SJSA1 (cell line): ENCODE measurements at regions not wholly inside any gene's neighbourhood (a gene's known extent, or its start where the extent isn't known, plus 50 kb on each side); places are given as distances from the start of the nearest gene placed in this dataset.

Source experiments
- DNase-seq, 2 experiments: peaks; one replicate each; pipeline ENCODE4 v3.0.0-alpha.2; 2015 to 2020; ENCODE audit warnings: low spot score in 2 of 2, low read depth in 1 of 2
- H3K27ac ChIP-seq: fragments of 250-450 bp; sonication (Bioruptor Pico); 2 replicates; pipeline ENCODE4 v1.5.1; 2020; ENCODE audit warnings: mild to moderate bottlenecking, moderate library complexity
- H3K27me3 ChIP-seq: fragments of 250-450 bp; sonication (Bioruptor Pico); replicated peaks from 2 replicates; pipeline ENCODE4 v1.5.1; 2020; ENCODE audit warnings: mild to moderate bottlenecking, moderate library complexity
- H3K36me3 ChIP-seq: fragments of 250-450 bp; sonication (Bioruptor Pico); 2 replicates; pipeline ENCODE4 v1.5.1; 2020; ENCODE audit warnings: mild to moderate bottlenecking
- H3K4me1 ChIP-seq: fragments of 250-450 bp; sonication (Bioruptor Pico); replicated peaks from 2 replicates; pipeline ENCODE4 v1.6.1; 2021; ENCODE audit warnings: mild to moderate bottlenecking
- H3K4me3 ChIP-seq: fragments of 250-450 bp; sonication (Bioruptor Pico); 2 replicates; pipeline ENCODE4 v1.5.1; 2020; ENCODE audit warnings: mild to moderate bottlenecking
- H3K9me3 ChIP-seq: fragments of 250-450 bp; sonication (Bioruptor Pico); replicated peaks from 2 replicates; pipeline ENCODE4 v1.5.1; 2020; ENCODE audit warnings: mild to moderate bottlenecking

- no peaks in the 10 kb centered on the region for H3K27me3 ChIP-seq
- no peak for DNase-seq
- no peak overlapping the region for H3K4me3 ChIP-seq
- H3K27ac ChIP-seq: no peak overlapping the region
- peaks cover 16% of the 10 kb centered on the region for H3K4me1 ChIP-seq
- H3K9me3 ChIP-seq: no peaks in the 10 kb centered on the region
- H3K36me3 ChIP-seq: no peaks in the 10 kb centered on the region
Measured at GRCh38 chr11:128330203-128330602, 257.2 kb downstream of the ETS1 start.

- H3K4me1 ChIP-seq: peaks cover 4% of the 10 kb centered on the region
- no peak overlapping the region for H3K4me3 ChIP-seq
- no peaks in the 10 kb centered on the region for H3K9me3 ChIP-seq
- no peak overlapping the region for H3K27ac ChIP-seq
- DNase-seq: no peak
- H3K27me3 ChIP-seq: no peaks in the 10 kb centered on the region
- H3K36me3 ChIP-seq: no peaks in the 10 kb centered on the region
Measured at GRCh38 chr11:128328955-128329551, 258.3 kb downstream of the ETS1 start.

- Histone ChIP-seq H3K9me3 (no peaks in the 10 kb centered on the region), H3K4me1 (0 out of 2 replicates have a peak, but pooled peaks cover 4% of the 10 kb centered on the region), H3K27ac (no peak overlapping the region), H3K36me3 (no peaks in the 10 kb centered on the region), H3K27me3 (no peaks in the 10 kb centered on the region), H3K4me3 (no peak overlapping the region)
- no peak for DNase-seq
Measured at GRCh38 chr11:128327274-128327673, 260.1 kb downstream of the ETS1 start.

- Histone ChIP-seq H3K36me3 (no peaks in the 10 kb centered on the region), H3K9me3 (no peaks in the 10 kb centered on the region), H3K4me1 (0 out of 2 replicates have a peak, but pooled peaks cover 4% of the 10 kb centered on the region), H3K27me3 (no peaks in the 10 kb centered on the region), H3K4me3 (no peak overlapping the region), H3K27ac (no peak overlapping the region)
- no peak for DNase-seq
Measured at GRCh38 chr11:128326791-128327190, 260.6 kb downstream of the ETS1 start.

GRCh38 chr11:128324531-128325141, 262.7 kb downstream of the ETS1 start:
- Histone ChIP-seq H3K4me3 (no peak overlapping the region), H3K27me3 (no peaks in the 10 kb centered on the region), H3K36me3 (no peaks in the 10 kb centered on the region), H3K27ac (no peak overlapping the region), H3K4me1 (0 out of 2 replicates have a peak, but pooled peaks cover 4% of the 10 kb centered on the region), H3K9me3 (no peaks in the 10 kb centered on the region)
- DNase-seq: no peak

- Histone ChIP-seq H3K27ac (no peak overlapping the region), H3K4me3 (no peak overlapping the region), H3K27me3 (no peaks in the 10 kb centered on the region), H3K9me3 (no peaks in the 10 kb centered on the region), H3K36me3 (no peaks in the 10 kb centered on the region), H3K4me1 (0 out of 2 replicates have a peak, but pooled peaks cover 4% of the 10 kb centered on the region)
- no peak for DNase-seq
Measured at GRCh38 chr11:128324051-128324481, 263.3 kb downstream of the ETS1 start.

- H3K36me3 ChIP-seq: no peaks in the 10 kb centered on the region
- no peaks in the 10 kb centered on the region for H3K9me3 ChIP-seq
- 0 out of 2 replicates have a peak, but pooled peaks cover 4% of the 10 kb centered on the region for H3K4me1 ChIP-seq
- no peak overlapping the region for H3K4me3 ChIP-seq
- no peaks in the 10 kb centered on the region for H3K27me3 ChIP-seq
- H3K27ac ChIP-seq: no peak overlapping the region
- no peak for DNase-seq
Measured at GRCh38 chr11:128323381-128323780, 264.0 kb downstream of the ETS1 start.

GRCh38 chr11:128318856-128319474, 268.4 kb downstream of the ETS1 start:
- no peak overlapping the region for H3K27ac ChIP-seq
- H3K4me1 ChIP-seq: 0 out of 2 replicates have a peak, but pooled peaks cover 4% of the 10 kb centered on the region
- H3K4me3 ChIP-seq: no peak overlapping the region
- no peaks in the 10 kb centered on the region for H3K9me3 ChIP-seq
- DNase-seq: no peak
- no peaks in the 10 kb centered on the region for H3K36me3 ChIP-seq
- no peaks in the 10 kb centered on the region for H3K27me3 ChIP-seq

- no peaks in the 10 kb centered on the region for H3K9me3 ChIP-seq
- H3K4me1 ChIP-seq: no peaks in the 10 kb centered on the region
- H3K27me3 ChIP-seq: no peaks in the 10 kb centered on the region
- H3K27ac ChIP-seq: no peak overlapping the region
- DNase-seq: no peak
- no peaks in the 10 kb centered on the region for H3K36me3 ChIP-seq
- H3K4me3 ChIP-seq: no peak overlapping the region
Measured at GRCh38 chr11:128316541-128317227, 270.7 kb downstream of the ETS1 start.

- no peak for DNase-seq
- Histone ChIP-seq H3K4me1 (no peaks in the 10 kb centered on the region), H3K9me3 (no peaks in the 10 kb centered on the region), H3K4me3 (no peak overlapping the region), H3K27me3 (no peaks in the 10 kb centered on the region), H3K36me3 (no peaks in the 10 kb centered on the region), H3K27ac (no peak overlapping the region)
Measured at GRCh38 chr11:128315933-128316332, 271.4 kb downstream of the ETS1 start.

GRCh38 chr11:128313931-128314330, 273.4 kb downstream of the ETS1 start:
- Histone ChIP-seq H3K9me3 (no peaks in the 10 kb centered on the region), H3K27ac (no peak overlapping the region), H3K27me3 (no peaks in the 10 kb centered on the region), H3K4me1 (no peaks in the 10 kb centered on the region), H3K4me3 (no peak overlapping the region), H3K36me3 (no peaks in the 10 kb centered on the region)
- no peak for DNase-seq

- Histone ChIP-seq H3K4me3 (no peak overlapping the region), H3K9me3 (no peaks in the 10 kb centered on the region), H3K27me3 (no peaks in the 10 kb centered on the region), H3K27ac (no peak overlapping the region), H3K4me1 (no peaks in the 10 kb centered on the region), H3K36me3 (no peaks in the 10 kb centered on the region)
- no peak for DNase-seq
Measured at GRCh38 chr11:128311742-128312719, 275.3 kb downstream of the ETS1 start.
